ENCODE measurements at regions not wholly inside any gene's neighbourhood (a gene's known extent, or its start where the extent isn't known, plus 50 kb on each side); places are given as distances from the start of the nearest gene placed in this dataset.

DNA sequence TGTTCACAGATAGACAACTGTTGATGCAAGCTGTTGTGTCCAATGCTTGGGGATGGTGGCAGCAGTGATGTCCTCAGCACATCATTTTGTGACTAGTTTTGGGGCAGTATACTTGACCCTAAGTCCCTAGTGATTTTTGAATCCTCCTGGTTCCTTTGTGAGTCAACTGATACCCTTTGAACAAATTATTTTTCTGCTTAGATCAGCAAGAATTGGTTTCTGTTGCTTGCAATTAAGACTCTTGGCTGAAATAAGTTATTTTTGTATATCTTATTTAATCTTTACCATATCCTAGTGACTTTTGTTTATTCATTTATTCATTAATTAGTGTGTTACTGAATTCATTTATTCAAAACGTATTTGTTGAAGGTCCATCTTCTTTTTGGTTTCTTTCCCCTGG, 392.0 kb upstream of the SGCD start:
- no peak for DNase-seq

DNA sequence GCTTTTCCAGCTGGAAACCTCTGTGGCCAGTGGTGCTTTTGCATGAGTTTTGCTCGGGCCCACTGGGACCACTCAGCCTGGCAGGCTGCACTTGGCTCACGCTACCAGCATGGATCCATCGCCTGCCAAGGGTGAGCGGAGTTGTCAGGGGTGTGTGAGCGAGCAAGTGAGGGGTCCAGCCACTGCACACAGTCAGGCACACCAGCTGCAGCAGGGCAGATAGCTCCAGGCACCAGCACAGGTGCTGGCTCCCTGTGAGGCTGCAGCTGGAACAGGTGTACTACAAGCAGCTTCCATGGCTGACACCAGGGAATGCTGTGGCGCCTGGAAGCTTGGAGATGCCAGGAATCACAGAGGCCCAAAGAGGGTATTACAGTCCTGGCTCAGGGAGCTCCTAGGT, 391.2 kb upstream of the SGCD start:
- DNase-seq = no peak

GRCh38 chr5:155936520-155937406, 390.2 kb upstream of the SGCD start:
- DNase-seq = no peak

- DNase-seq = no peak
These were observed 388.9 kb upstream of the SGCD start for GRCh38 chr5:155938051-155938450.

GRCh38 chr5:155941340-155941739, 385.6 kb upstream of the SGCD start:
- DNase-seq = no peak

DNA sequence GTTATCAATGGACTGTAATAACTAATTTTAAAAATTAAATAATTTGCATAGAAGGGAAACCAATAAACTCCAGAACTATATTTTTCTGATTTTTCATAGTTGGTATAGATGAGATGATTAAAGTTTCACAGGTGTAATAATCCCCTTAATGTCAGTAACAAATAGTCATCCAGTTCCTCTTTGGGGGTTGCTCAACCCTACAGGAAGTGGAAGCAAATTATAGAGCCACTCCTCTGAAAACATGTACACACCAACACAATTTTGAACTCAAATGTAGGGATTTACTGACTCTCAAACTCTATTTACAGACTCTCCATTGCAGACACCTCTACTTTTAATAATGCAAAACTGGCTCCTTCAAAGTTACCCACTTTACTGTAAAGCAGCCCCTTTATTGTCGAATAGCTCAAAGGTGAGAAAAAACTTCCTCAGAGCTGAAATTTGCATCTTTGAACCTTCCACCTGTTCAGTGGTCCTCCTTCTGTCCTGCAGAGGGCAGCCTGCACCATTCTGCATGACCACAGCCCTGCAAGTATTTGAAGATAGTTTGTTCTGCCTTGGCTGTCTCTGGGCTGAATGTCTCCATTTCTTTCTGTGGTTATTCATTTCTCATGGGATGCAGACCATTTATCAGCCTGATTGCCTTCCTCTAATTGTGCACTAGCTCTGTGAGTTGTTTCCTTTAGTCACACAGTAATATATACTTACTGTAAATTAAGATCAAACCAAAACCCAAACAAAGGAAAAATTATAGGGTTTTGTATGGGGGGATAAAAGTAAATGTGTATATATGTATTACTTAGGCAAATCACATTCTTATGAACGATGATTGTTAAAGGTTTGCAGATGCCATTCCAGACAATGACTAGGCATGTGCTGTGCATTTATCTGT, 383.2 kb upstream of the SGCD start:
- DNase-seq = peak; percentile 69 to 85

GRCh38 chr5:155947394-155948062, 379.4 kb upstream of the SGCD start:
- DNase-seq = no peak

- no peak for DNase-seq
These were observed 378.4 kb upstream of the SGCD start for GRCh38 chr5:155948576-155948975.

- DNase-seq = peak in 1 of 2 experiments; percentile 14
These were observed 374.4 kb upstream of the SGCD start for GRCh38 chr5:155952486-155953089.

DNA sequence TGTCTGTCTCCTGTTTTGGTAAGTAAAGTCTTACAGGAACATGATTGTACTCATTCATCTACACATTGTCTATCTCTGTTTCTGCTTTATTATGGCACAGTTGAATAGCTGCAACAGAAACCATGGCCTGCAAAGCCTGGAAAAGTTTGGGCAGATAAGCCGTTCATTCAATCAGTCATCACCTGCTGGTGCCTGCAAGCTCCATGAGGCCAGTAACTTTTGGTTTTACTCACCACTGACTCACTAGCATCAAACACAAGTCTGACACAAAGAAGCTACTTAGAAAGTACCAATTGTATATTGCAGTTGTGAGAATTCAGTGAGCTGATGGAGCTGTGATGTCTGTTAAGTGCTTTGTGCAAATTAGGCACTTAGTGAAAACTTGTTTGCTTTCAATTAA, 373.6 kb upstream of the SGCD start:
- DNase-seq = no peak

- no peak for DNase-seq
These were observed 372.1 kb upstream of the SGCD start for GRCh38 chr5:155954701-155955445.

GRCh38 chr5:155957884-155958283, 369.1 kb upstream of the SGCD start:
- no peak for DNase-seq

- no peak for DNase-seq
These were observed 367.9 kb upstream of the SGCD start for GRCh38 chr5:155959082-155959481.

GRCh38 chr5:155960177-155960576, 366.8 kb upstream of the SGCD start:
- DNase-seq = no peak

- no peak for DNase-seq
These were observed 357.4 kb upstream of the SGCD start for GRCh38 chr5:155969537-155969936.

DNA sequence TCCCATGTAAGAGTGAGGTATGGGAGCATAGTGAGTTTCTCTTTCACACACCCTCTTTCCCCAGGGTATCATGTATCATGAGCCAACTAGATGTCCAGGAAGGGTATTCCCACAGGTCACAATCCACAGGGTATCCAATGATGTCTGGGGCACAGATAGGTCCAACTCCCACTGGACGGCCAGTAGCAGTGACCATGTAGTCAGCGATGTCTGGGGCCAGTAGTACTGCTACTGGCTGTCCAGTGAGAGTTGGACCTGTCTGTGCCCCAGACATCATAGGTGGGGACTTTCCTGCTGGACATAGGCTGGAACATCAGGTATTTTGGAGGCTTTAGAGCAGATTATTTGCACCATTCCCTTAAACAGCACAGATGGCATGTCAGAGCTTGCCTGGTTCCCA, 352.6 kb upstream of the SGCD start:
- no peak for DNase-seq

GRCh38 chr5:155978850-155979249, 348.1 kb upstream of the SGCD start:
- no peak for DNase-seq

GRCh38 chr5:155982354-155982753, 344.6 kb upstream of the SGCD start:
- DNase-seq = no peak

GRCh38 chr5:155983954-155984353, 343.0 kb upstream of the SGCD start:
- DNase-seq = no peak

GRCh38 chr5:155987265-155987810, 339.6 kb upstream of the SGCD start:
- no peak for DNase-seq

DNA sequence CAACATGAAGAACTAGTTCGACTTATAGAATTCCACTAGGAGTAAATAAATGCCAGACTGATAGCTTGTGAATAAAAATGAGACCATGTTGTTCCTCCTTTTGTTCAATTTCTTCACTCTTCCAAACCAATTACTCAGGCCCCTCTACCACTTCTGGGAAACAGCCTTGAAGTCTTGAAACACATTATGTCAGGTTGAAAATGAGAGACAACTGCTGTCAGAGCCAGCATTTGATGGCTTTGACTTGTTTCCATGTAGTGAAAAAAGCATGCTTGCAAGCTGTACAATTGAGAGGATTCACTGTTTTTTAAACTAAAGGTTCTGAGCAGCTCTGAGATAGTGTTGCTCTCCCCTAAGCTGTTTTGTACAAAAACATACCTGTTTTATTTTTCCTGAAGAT, 337.1 kb upstream of the SGCD start:
- DNase-seq = no peak

DNA sequence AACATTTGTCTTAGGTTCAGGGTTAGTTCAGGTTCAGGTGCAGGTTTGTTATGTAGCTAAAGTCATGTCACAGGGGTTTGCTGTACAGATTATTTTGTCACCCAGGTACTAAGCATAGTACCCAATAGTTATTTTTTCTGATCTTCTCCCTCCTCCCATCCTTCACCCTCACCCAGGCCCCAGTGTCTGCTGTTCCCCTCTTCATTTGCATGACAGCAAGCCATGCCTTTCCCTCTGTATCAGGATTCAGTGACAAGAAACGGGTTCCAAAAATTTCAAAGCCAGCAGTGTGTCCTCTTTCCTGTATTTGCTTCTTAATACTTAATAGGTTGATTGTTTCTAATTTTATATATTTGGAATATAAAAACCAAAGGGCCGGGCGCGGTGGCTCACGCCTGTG, 330.8 kb upstream of the SGCD start:
- DNase-seq = no peak

All from NCI-H2081 (cell line).